ENCODE measurements at regions not wholly inside any gene's neighbourhood (a gene's known extent, or its start where the extent isn't known, plus 50 kb on each side); places are given as distances from the start of the nearest gene placed in this dataset.

DNA sequence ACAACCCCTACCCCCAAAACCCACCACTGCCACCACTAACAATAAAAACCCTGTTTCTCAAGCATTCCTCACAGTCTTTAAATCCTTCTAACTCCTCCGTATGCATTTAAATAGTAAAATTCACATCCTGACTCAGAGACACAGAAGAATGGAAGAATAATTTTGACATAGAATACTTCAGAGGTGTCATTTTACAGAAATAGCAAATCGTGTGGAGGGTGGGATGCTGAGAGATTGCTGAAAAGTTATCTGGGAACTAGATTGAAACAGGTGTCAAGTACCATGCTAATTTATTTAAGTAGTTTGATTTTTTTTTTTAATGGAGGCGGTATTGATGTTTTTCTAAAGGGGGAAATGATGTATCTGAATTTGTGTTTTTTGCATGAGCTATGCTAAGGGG is 575.2 kb upstream of the TPK1 start:
- TF ChIP-seq ZBTB7A (IDR thresholded peaks at IDR 0.05; ENCODE audit: low read depth): no peak
- TF ChIP-seq TAF1 (IDR thresholded peaks at IDR 0.05; ENCODE audit: low read depth): no peak
- TF ChIP-seq, protein P1, sequence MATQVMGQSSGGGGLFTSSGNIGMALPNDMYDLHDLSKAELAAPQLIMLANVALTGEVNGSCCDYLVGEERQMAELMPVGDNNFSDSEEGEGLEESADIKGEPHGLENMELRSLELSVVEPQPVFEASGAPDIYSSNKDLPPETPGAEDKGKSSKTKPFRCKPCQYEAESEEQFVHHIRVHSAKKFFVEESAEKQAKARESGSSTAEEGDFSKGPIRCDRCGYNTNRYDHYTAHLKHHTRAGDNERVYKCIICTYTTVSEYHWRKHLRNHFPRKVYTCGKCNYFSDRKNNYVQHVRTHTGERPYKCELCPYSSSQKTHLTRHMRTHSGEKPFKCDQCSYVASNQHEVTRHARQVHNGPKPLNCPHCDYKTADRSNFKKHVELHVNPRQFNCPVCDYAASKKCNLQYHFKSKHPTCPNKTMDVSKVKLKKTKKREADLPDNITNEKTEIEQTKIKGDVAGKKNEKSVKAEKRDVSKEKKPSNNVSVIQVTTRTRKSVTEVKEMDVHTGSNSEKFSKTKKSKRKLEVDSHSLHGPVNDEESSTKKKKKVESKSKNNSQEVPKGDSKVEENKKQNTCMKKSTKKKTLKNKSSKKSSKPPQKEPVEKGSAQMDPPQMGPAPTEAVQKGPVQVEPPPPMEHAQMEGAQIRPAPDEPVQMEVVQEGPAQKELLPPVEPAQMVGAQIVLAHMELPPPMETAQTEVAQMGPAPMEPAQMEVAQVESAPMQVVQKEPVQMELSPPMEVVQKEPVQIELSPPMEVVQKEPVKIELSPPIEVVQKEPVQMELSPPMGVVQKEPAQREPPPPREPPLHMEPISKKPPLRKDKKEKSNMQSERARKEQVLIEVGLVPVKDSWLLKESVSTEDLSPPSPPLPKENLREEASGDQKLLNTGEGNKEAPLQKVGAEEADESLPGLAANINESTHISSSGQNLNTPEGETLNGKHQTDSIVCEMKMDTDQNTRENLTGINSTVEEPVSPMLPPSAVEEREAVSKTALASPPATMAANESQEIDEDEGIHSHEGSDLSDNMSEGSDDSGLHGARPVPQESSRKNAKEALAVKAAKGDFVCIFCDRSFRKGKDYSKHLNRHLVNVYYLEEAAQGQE (IDR thresholded peaks at IDR 0.05; ENCODE audit: low read depth): no peak
- no peak for TF ChIP-seq RAD21 (IDR thresholded peaks at IDR 0.05; ENCODE audit: low read depth)
- no peak for TF ChIP-seq EP300 (IDR thresholded peaks at IDR 0.05; ENCODE audit: borderline replicate concordance)
- TF ChIP-seq, protein P2, sequence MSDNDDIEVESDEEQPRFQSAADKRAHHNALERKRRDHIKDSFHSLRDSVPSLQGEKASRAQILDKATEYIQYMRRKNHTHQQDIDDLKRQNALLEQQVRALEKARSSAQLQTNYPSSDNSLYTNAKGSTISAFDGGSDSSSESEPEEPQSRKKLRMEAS (IDR thresholded peaks at IDR 0.05): no peak
- no peak for TF ChIP-seq YY1 (IDR thresholded peaks at IDR 0.05; ENCODE audit: low read depth)
- no peak for TF ChIP-seq TEAD4 (IDR thresholded peaks at IDR 0.05)
- TF ChIP-seq CREB1 (IDR thresholded peaks at IDR 0.05; ENCODE audit: low read depth): no peak
- no peak for TF ChIP-seq CEBPB (IDR thresholded peaks at IDR 0.05)
- no peak for TF ChIP-seq TCF12 (IDR thresholded peaks at IDR 0.05; ENCODE audit: low read depth)
- TF ChIP-seq EGR1 (IDR thresholded peaks at IDR 0.05): no peak
- TF ChIP-seq, protein P3, sequence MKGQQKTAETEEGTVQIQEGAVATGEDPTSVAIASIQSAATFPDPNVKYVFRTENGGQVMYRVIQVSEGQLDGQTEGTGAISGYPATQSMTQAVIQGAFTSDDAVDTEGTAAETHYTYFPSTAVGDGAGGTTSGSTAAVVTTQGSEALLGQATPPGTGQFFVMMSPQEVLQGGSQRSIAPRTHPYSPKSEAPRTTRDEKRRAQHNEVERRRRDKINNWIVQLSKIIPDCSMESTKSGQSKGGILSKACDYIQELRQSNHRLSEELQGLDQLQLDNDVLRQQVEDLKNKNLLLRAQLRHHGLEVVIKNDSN (IDR thresholded peaks at IDR 0.05): no peak
- no peak for TF ChIP-seq FOXM1 (IDR thresholded peaks at IDR 0.05; ENCODE audit: borderline replicate concordance, low read depth)

DNA sequence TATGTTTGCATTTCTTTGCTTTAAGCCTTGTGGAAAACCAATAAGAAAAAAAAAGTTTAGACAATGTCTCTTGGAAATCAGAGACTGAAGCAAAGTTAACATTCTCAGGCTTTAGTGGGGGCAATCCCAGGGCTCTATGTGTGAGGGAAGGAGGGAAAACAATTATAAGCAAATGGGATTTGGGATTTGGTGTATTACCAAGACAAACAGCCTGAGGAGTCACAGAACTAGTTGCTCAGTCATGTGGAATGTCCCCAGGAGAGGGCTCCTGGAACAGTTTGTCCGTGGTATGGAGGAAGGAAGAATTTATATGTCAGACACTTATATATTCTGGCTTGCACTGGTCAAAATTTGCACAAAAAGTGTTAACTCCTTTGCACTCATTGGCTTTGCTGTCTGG is 562.9 kb upstream of the TPK1 start:
- TF ChIP-seq CREB1 (IDR thresholded peaks at IDR 0.05; ENCODE audit: low read depth): no peak
- TF ChIP-seq YY1 (IDR thresholded peaks at IDR 0.05; ENCODE audit: low read depth): no peak
- TF ChIP-seq NFIC (IDR thresholded peaks at IDR 0.05): no peak
- TF ChIP-seq RAD21 (IDR thresholded peaks at IDR 0.05; ENCODE audit: low read depth): no peak
- no peak for TF ChIP-seq ZBTB7A (IDR thresholded peaks at IDR 0.05; ENCODE audit: low read depth)
- no peak for TF ChIP-seq TAF1 (IDR thresholded peaks at IDR 0.05; ENCODE audit: low read depth)
- TF ChIP-seq, protein P3 (IDR thresholded peaks at IDR 0.05): no peak
- TF ChIP-seq FOXM1 (IDR thresholded peaks at IDR 0.05; ENCODE audit: borderline replicate concordance, low read depth): no peak
- no peak for TF ChIP-seq TEAD4 (IDR thresholded peaks at IDR 0.05)
- TF ChIP-seq, protein P2 (IDR thresholded peaks at IDR 0.05): no peak
- no peak for TF ChIP-seq EP300 (IDR thresholded peaks at IDR 0.05; ENCODE audit: borderline replicate concordance)

DNA sequence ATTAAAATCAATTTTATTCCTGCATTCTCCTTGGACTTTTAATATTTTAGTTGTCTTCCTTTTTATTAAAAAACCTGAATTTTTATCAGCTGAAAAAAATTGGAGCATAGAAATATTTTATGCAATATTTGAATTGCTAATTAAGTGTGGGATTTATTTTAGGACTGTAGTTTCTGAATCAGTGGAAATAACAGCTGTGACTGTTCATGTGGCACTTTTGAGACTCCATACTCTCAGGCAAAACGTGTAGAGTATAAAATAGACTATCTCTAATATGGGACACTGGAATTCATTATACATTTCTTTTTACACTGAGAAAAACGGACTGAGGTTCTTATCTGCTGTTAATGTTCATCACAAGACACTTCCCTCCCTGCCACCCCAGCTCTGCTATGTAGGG is 558.3 kb upstream of the TPK1 start:
- TF ChIP-seq ZBTB7A (IDR thresholded peaks at IDR 0.05; ENCODE audit: low read depth) (no peak), TAF1 (IDR thresholded peaks at IDR 0.05; ENCODE audit: low read depth) (no peak), RAD21 (IDR thresholded peaks at IDR 0.05; ENCODE audit: low read depth) (no peak), FOXM1 (IDR thresholded peaks at IDR 0.05; ENCODE audit: borderline replicate concordance, low read depth) (no peak), YY1 (IDR thresholded peaks at IDR 0.05; ENCODE audit: low read depth) (no peak), CEBPB (IDR thresholded peaks at IDR 0.05) (no peak), TEAD4 (IDR thresholded peaks at IDR 0.05) (no peak), EP300 (IDR thresholded peaks at IDR 0.05; ENCODE audit: borderline replicate concordance) (no peak), TCF12 (IDR thresholded peaks at IDR 0.05; ENCODE audit: low read depth) (no peak), NFIC (IDR thresholded peaks at IDR 0.05) (no peak), CREB1 (IDR thresholded peaks at IDR 0.05; ENCODE audit: low read depth) (no peak), EGR1 (IDR thresholded peaks at IDR 0.05) (no peak)
- TF ChIP-seq, protein P3 (IDR thresholded peaks at IDR 0.05): no peak
- TF ChIP-seq, protein P1 (IDR thresholded peaks at IDR 0.05; ENCODE audit: low read depth): no peak
- TF ChIP-seq, protein P2 (IDR thresholded peaks at IDR 0.05): no peak

DNA sequence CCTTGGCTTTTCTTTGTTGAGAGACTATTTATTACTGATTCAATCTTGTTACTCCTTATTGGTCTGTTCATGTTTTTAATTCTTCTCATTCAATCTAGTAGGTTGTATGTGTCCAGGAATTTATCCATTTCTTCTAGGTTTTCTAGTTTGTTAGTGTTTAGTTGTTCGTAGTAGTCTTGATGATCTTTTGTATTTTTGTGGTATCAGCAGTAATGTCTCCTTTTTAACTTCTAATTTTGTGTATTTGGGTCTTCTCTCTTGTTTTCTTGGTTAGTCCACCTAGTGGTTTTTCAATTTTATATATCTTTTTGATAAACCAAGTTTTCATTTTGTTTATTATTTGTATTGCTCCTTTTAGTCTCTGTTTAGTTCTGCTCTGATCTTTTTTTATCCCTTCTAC is 546.9 kb upstream of the TPK1 start:
- TF ChIP-seq TEAD4 (IDR thresholded peaks at IDR 0.05) (no peak), ZBTB7A (IDR thresholded peaks at IDR 0.05; ENCODE audit: low read depth) (no peak)
- TF ChIP-seq, protein P3 (IDR thresholded peaks at IDR 0.05): no peak

DNA sequence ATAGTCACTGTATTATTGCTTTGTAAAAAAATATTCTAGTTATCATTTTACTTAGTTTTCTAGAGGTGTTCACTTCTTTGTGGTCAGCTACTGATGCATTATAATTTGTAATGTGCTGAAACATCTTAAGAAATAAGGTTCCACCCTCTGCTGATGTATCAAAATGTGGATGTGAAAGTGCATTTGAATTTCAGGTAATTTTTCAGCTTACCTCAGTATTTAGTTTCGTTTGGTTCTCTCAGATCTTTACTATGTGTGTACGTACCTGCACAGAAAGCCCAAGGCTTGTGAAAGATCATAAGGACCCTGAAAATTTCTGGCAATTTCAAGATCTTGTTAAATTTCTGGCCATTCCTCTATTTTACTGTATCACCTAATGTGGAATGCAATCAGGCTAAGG is 542.3 kb upstream of the TPK1 start:
- TF ChIP-seq EP300 (IDR thresholded peaks at IDR 0.05; ENCODE audit: borderline replicate concordance): no peak
- TF ChIP-seq RAD21 (IDR thresholded peaks at IDR 0.05; ENCODE audit: low read depth): no peak
- no peak for TF ChIP-seq YY1 (IDR thresholded peaks at IDR 0.05; ENCODE audit: low read depth)
- no peak for TF ChIP-seq ZBTB7A (IDR thresholded peaks at IDR 0.05; ENCODE audit: low read depth)
- TF ChIP-seq CEBPB (IDR thresholded peaks at IDR 0.05): no peak
- TF ChIP-seq, protein P3 (IDR thresholded peaks at IDR 0.05): no peak
- no peak for TF ChIP-seq TCF12 (IDR thresholded peaks at IDR 0.05; ENCODE audit: low read depth)
- TF ChIP-seq, protein P2 (IDR thresholded peaks at IDR 0.05): no peak
- TF ChIP-seq, protein P1 (IDR thresholded peaks at IDR 0.05; ENCODE audit: low read depth): no peak
- no peak for TF ChIP-seq FOXM1 (IDR thresholded peaks at IDR 0.05; ENCODE audit: borderline replicate concordance, low read depth)
- TF ChIP-seq CREB1 (IDR thresholded peaks at IDR 0.05; ENCODE audit: low read depth): no peak
- no peak for TF ChIP-seq TEAD4 (IDR thresholded peaks at IDR 0.05)
- TF ChIP-seq TAF1 (IDR thresholded peaks at IDR 0.05; ENCODE audit: low read depth): no peak
- no peak for TF ChIP-seq NFIC (IDR thresholded peaks at IDR 0.05)
- no peak for TF ChIP-seq EGR1 (IDR thresholded peaks at IDR 0.05)

All from Ishikawa (cell line).